MM.1S (cell line): ENCODE measurements at regions not wholly inside any gene's neighbourhood (a gene's known extent, or its start where the extent isn't known, plus 50 kb on each side); places are given as distances from the start of the nearest gene placed in this dataset.
"Not testable (repeated sequence)": the region's sequence is repeated elsewhere in the genome, so short reads cannot be mapped to it uniquely, and the experiment has no call there.

Experiments
- CTCF ChIP-seq: fragments of 300-600 bp; sonication (generic); IDR thresholded peaks from 2 replicates; pipeline ENCODE4 v1.5.1; 2016; ENCODE audit warnings: antibody characterized with exemption, low read length, mixed read lengths
- EZH2 ChIP-seq: fragments of 300-600 bp; sonication (generic); optimal IDR thresholded peaks from 2 replicates; pipeline ENCODE3; 2017; ENCODE audit warnings: low read depth, mild to moderate bottlenecking, antibody characterized with exemption, low read length, mixed read lengths

GRCh38 chr7:55740633-55741250 is 121.8 kb downstream of the SEPTIN14 start:
- not testable (repeated sequence) for TF ChIP-seq CTCF, EZH2
